ENCODE measurements at regions not wholly inside any gene's neighbourhood (a gene's known extent, or its start where the extent isn't known, plus 50 kb on each side); places are given as distances from the start of the nearest gene placed in this dataset.

DNA sequence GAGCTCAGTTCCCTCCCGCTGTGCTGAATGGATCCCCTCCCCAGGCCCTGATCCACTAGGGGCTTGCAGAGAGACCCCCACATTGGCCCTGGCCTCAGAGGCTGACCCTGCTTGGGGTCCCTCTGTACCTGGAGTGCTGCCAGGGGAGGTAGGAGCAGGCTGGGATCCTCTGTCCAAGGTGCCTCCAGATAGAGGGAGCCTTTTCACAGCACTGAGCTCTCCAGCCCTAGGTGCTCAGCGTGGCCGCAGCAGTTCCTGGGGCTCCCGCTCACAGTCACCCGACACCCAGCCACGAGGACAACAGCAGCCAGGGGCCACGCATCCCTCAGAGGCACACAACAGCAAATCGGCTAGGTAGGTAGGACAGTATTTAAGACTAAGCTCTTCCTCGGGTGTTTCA lies 62.2 kb upstream of the IRX2 start:
- Histone ChIP-seq H3K27ac (ENCODE audit: low read depth, low read length) (no peak overlapping the region), H3K4me3 (replicated peaks in 1 of 2; ENCODE audit: low read depth in 1 of 2, low read length in 2 of 2) (no peak overlapping the region), H3K4me2 (ENCODE audit: low read length) (no peak overlapping the region), H3K4me1 (ENCODE audit: control insufficient read depth in 1 of 2, insufficient read depth in 2 of 2, low read length in 2 of 2) (no peaks in the 10 kb centered on the region), H3K9me3 (ENCODE audit: control insufficient read depth in 1 of 2, insufficient read depth in 1 of 2, low read depth in 1 of 2, low read length in 2 of 2) (peaks cover 8 to 37% of the 10 kb centered on the region in 2 experiments; a peak in 2 of 4 replicates), H4K20me1 (ENCODE audit: insufficient read depth) (no peaks in the 10 kb centered on the region), H3K9ac (ENCODE audit: low read length) (no peak overlapping the region), H3K9me2 (ENCODE audit: insufficient read depth) (no peaks in the 10 kb centered on the region), H3K79me2 (ENCODE audit: insufficient read depth, low read length) (no peaks in the 10 kb centered on the region), H3K27me3 (ENCODE audit: insufficient read depth, low read length) (no peaks in the 10 kb centered on the region), H2AFZ (ENCODE audit: low read depth, low read length, poor library complexity, severe bottlenecking) (no peak overlapping the region), H3K36me3 (ENCODE audit: control insufficient read depth in 1 of 2, insufficient read depth in 2 of 2, low read length in 2 of 2) (no peaks in the 10 kb centered on the region)
- POLR2A ChIA-PET = no interaction called here
- RAD21 ChIA-PET (ENCODE audit: low non-redundant PET in 1 of 2, low total read pairs in 2 of 2, uncharacterized antibody in 2 of 2, unreplicated experiment in 2 of 2) = no interaction called here
- intact Hi-C loops (cut with micrococcal nuclease) = no loop called here
- no TSS peak for BruUV-seq (replicated peaks)
- CTCF ChIA-PET = no interaction called here
- no peak for ATAC-seq
- no peak for DNase-seq (ENCODE audit: low read depth, low spot score)
- TF ChIP-seq EZH2phosphoT487 (IDR thresholded peaks at IDR 0.05; ENCODE audit: borderline replicate concordance) (no peak), SP1 (IDR thresholded peaks at IDR 0.05; ENCODE audit: low read depth) (no peak), TCF7L2 (IDR thresholded peaks at IDR 0.05; ENCODE audit: borderline replicate concordance, extremely low read depth, insufficient read depth, insufficient read length) (no peak), SIN3A (IDR thresholded peaks at IDR 0.05; ENCODE audit: low read depth) (no peak)
- TF ChIP-seq, protein P1, sequence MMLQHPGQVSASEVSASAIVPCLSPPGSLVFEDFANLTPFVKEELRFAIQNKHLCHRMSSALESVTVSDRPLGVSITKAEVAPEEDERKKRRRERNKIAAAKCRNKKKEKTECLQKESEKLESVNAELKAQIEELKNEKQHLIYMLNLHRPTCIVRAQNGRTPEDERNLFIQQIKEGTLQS (IDR thresholded peaks at IDR 0.05) = no peak
- TF ChIP-seq, protein P2, sequence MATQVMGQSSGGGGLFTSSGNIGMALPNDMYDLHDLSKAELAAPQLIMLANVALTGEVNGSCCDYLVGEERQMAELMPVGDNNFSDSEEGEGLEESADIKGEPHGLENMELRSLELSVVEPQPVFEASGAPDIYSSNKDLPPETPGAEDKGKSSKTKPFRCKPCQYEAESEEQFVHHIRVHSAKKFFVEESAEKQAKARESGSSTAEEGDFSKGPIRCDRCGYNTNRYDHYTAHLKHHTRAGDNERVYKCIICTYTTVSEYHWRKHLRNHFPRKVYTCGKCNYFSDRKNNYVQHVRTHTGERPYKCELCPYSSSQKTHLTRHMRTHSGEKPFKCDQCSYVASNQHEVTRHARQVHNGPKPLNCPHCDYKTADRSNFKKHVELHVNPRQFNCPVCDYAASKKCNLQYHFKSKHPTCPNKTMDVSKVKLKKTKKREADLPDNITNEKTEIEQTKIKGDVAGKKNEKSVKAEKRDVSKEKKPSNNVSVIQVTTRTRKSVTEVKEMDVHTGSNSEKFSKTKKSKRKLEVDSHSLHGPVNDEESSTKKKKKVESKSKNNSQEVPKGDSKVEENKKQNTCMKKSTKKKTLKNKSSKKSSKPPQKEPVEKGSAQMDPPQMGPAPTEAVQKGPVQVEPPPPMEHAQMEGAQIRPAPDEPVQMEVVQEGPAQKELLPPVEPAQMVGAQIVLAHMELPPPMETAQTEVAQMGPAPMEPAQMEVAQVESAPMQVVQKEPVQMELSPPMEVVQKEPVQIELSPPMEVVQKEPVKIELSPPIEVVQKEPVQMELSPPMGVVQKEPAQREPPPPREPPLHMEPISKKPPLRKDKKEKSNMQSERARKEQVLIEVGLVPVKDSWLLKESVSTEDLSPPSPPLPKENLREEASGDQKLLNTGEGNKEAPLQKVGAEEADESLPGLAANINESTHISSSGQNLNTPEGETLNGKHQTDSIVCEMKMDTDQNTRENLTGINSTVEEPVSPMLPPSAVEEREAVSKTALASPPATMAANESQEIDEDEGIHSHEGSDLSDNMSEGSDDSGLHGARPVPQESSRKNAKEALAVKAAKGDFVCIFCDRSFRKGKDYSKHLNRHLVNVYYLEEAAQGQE (IDR thresholded peaks at IDR 0.05; ENCODE audit: low read depth) = no peak

DNA sequence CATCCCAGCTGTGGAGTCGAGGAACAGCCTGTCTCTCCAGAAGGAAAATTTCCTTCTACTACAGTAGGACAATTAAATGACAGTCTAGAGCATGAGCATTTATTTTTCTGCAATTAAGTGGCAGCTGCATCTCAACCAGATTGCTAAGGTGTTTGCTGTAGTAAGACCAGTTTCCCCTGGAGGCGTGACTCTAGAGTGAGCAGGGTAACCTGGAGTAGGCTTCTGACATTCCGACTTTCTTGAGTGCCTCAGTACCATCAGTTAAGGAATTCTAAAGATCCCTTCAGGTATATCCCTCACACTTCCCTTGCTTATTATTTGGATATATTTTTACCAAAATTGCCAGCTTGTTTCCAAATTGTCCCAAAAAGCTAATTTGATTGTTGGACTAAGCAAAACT lies 59.2 kb upstream of the IRX2 start:
- H3K9me2 ChIP-seq (ENCODE audit: insufficient read depth) = no peaks in the 10 kb centered on the region
- intact Hi-C loops (cut with micrococcal nuclease) = no loop called here
- no peak for DNase-seq (ENCODE audit: low read depth, low spot score)
- H3K4me3 ChIP-seq (replicated peaks in 1 of 2; ENCODE audit: low read depth in 1 of 2, low read length in 2 of 2) = no peak overlapping the region
- H3K27ac ChIP-seq (ENCODE audit: low read depth, low read length) = no peak overlapping the region
- H3K9me3 ChIP-seq (ENCODE audit: control insufficient read depth in 1 of 2, insufficient read depth in 1 of 2, low read depth in 1 of 2, low read length in 2 of 2) = peaks cover 0 to 29% of the 10 kb centered on the region in 2 experiments; a peak in 2 of 4 replicates
- no TSS peak for BruUV-seq (replicated peaks)
- H3K27me3 ChIP-seq (ENCODE audit: insufficient read depth, low read length) = no peaks in the 10 kb centered on the region
- no peaks in the 10 kb centered on the region for H3K79me2 ChIP-seq (ENCODE audit: insufficient read depth, low read length)
- no peak overlapping the region for H2AFZ ChIP-seq (ENCODE audit: low read depth, low read length, poor library complexity, severe bottlenecking)
- H3K4me1 ChIP-seq (ENCODE audit: control insufficient read depth in 1 of 2, insufficient read depth in 2 of 2, low read length in 2 of 2) = no peaks in the 10 kb centered on the region
- ChIA-PET POLR2A (no interaction called here), RAD21 (ENCODE audit: low non-redundant PET in 1 of 2, low total read pairs in 2 of 2, uncharacterized antibody in 2 of 2, unreplicated experiment in 2 of 2) (no interaction called here), CTCF (no interaction called here)
- H4K20me1 ChIP-seq (ENCODE audit: insufficient read depth) = no peaks in the 10 kb centered on the region
- H3K4me2 ChIP-seq (ENCODE audit: low read length) = no peak overlapping the region
- no peak for ATAC-seq
- H3K36me3 ChIP-seq (ENCODE audit: control insufficient read depth in 1 of 2, insufficient read depth in 2 of 2, low read length in 2 of 2) = no peaks in the 10 kb centered on the region
- no peak overlapping the region for H3K9ac ChIP-seq (ENCODE audit: low read length)
- no peak for TF ChIP-seq SIN3A (IDR thresholded peaks at IDR 0.05; ENCODE audit: low read depth)
- TF ChIP-seq TCF7L2 (IDR thresholded peaks at IDR 0.05; ENCODE audit: borderline replicate concordance, extremely low read depth, insufficient read depth, insufficient read length) = no peak
- TF ChIP-seq, protein P3, sequence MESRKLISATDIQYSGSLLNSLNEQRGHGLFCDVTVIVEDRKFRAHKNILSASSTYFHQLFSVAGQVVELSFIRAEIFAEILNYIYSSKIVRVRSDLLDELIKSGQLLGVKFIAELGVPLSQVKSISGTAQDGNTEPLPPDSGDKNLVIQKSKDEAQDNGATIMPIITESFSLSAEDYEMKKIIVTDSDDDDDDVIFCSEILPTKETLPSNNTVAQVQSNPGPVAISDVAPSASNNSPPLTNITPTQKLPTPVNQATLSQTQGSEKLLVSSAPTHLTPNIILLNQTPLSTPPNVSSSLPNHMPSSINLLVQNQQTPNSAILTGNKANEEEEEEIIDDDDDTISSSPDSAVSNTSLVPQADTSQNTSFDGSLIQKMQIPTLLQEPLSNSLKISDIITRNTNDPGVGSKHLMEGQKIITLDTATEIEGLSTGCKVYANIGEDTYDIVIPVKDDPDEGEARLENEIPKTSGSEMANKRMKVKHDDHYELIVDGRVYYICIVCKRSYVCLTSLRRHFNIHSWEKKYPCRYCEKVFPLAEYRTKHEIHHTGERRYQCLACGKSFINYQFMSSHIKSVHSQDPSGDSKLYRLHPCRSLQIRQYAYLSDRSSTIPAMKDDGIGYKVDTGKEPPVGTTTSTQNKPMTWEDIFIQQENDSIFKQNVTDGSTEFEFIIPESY (IDR thresholded peaks at IDR 0.05; ENCODE audit: extremely low read depth, insufficient replicate concordance, low read length) = no peak
- TF ChIP-seq POLR2A (IDR thresholded peaks at IDR 0.05; ENCODE audit: borderline replicate concordance, extremely low read depth, insufficient read depth, insufficient read length) = no peak
- no peak for TF ChIP-seq EZH2 (IDR thresholded peaks at IDR 0.05)
- TF ChIP-seq, protein P2 (IDR thresholded peaks at IDR 0.05; ENCODE audit: low read depth) = no peak
- no peak for TF ChIP-seq EGR1 (IDR thresholded peaks at IDR 0.05; ENCODE audit: low read depth)
- TF ChIP-seq ZFX (IDR thresholded peaks at IDR 0.05) = no peak
